H1 (cell line): ENCODE measurements at regions not wholly inside any gene's neighbourhood (a gene's known extent, or its start where the extent isn't known, plus 50 kb on each side); places are given as distances from the start of the nearest gene placed in this dataset.

Source experiments
- ASH2L ChIP-seq: fragments of 200-600, 300-600 bp; sonication (generic); IDR thresholded peaks from one replicate; pipeline ENCODE4 v1.7.1; 2017; ENCODE audit warnings: low read length
- FOSL1 ChIP-seq: IDR thresholded peaks from 2 replicates; pipeline ENCODE4 v1.6.1; 2011; ENCODE audit warnings: mild to moderate bottlenecking, low read depth, low read length, moderate library complexity; ENCODE audit not compliant: insufficient read depth
- SAP30 ChIP-seq: fragments of 300-600 bp; sonication (generic); IDR thresholded peaks from 2 replicates; pipeline ENCODE4 v1.7.1; 2012; ENCODE audit warnings: low read length, moderate library complexity, mild to moderate bottlenecking, inconsistent platforms; ENCODE audit not compliant: insufficient read depth, insufficient replicate concordance
- SIRT6 ChIP-seq: IDR thresholded peaks from one replicate; pipeline ENCODE4 v1.7.1; 2012; ENCODE audit warnings: low read length, inconsistent platforms
- SP2 ChIP-seq: IDR thresholded peaks from 2 replicates; pipeline ENCODE4 v1.6.1; 2012; ENCODE audit warnings: mild to moderate bottlenecking, low read length, inconsistent platforms
- SRF ChIP-seq: IDR thresholded peaks from 2 replicates; pipeline ENCODE4 v1.6.1; 2011; ENCODE audit warnings: mild to moderate bottlenecking, low read depth, low read length, moderate library complexity
- TAF1 ChIP-seq: IDR thresholded peaks from 2 replicates; pipeline ENCODE4 v1.6.1; 2011; ENCODE audit warnings: mild to moderate bottlenecking, low read depth, low read length
- TAF7 ChIP-seq: optimal IDR thresholded peaks from 2 replicates; pipeline ENCODE3; 2011; ENCODE audit warnings: low read depth, mild to moderate bottlenecking, inconsistent platforms, low read length, moderate library complexity, borderline replicate concordance
- TEAD4 ChIP-seq: IDR thresholded peaks from 2 replicates; pipeline ENCODE4 v1.6.1; 2012; ENCODE audit warnings: low read depth, low read length, inconsistent platforms, mixed read lengths
- ZNF274 ChIP-seq: IDR thresholded peaks from 2 replicates; pipeline ENCODE4 v1.7.0; 2012; ENCODE audit warnings: low read length, borderline replicate concordance; ENCODE audit errors: extremely low read depth
- TF ChIP-seq, protein P1 (sequence below): fragments of 300-600 bp; sonication (generic); IDR thresholded peaks from 2 replicates; pipeline ENCODE4 v1.7.1; 2012; ENCODE audit warnings: low read length, moderate library complexity, mild to moderate bottlenecking, inconsistent platforms; ENCODE audit not compliant: insufficient replicate concordance

DNA sequence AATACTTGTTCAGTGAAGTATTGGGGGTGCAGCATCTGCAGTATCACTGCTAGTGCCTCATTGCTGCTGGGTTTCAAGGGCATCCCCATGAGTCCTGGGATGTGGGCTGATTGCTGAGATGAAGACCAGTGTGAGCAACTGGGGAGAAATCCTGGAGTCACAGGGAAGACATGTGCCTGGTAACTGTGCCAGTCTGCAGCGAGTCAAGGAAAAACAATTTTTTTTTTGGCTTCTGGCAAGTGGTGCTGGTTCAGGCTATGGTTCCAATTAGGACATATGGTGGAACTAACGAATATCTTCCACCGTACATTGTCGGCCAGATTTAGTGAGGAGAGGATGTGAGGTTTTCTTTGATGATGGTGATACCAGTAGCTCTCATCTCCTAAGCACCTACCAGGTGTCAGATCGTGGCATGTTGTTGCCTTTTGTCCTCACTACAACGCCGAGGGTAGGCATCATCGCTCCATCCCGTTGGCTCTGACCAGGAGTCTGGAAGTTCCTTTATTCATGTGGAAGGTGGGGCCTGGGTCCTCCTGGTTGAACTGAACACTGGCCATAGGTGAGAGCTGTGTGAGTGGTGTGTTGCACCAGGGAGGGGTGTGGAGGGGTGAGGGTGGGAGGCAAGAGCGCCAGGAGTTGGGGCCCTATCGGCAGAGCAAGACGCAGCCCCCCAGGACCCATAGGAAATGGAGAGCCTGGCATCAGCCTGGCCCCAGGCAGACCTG, 118.0 kb upstream of the HS6ST1 start (continued):
- TF ChIP-seq, protein P1, sequence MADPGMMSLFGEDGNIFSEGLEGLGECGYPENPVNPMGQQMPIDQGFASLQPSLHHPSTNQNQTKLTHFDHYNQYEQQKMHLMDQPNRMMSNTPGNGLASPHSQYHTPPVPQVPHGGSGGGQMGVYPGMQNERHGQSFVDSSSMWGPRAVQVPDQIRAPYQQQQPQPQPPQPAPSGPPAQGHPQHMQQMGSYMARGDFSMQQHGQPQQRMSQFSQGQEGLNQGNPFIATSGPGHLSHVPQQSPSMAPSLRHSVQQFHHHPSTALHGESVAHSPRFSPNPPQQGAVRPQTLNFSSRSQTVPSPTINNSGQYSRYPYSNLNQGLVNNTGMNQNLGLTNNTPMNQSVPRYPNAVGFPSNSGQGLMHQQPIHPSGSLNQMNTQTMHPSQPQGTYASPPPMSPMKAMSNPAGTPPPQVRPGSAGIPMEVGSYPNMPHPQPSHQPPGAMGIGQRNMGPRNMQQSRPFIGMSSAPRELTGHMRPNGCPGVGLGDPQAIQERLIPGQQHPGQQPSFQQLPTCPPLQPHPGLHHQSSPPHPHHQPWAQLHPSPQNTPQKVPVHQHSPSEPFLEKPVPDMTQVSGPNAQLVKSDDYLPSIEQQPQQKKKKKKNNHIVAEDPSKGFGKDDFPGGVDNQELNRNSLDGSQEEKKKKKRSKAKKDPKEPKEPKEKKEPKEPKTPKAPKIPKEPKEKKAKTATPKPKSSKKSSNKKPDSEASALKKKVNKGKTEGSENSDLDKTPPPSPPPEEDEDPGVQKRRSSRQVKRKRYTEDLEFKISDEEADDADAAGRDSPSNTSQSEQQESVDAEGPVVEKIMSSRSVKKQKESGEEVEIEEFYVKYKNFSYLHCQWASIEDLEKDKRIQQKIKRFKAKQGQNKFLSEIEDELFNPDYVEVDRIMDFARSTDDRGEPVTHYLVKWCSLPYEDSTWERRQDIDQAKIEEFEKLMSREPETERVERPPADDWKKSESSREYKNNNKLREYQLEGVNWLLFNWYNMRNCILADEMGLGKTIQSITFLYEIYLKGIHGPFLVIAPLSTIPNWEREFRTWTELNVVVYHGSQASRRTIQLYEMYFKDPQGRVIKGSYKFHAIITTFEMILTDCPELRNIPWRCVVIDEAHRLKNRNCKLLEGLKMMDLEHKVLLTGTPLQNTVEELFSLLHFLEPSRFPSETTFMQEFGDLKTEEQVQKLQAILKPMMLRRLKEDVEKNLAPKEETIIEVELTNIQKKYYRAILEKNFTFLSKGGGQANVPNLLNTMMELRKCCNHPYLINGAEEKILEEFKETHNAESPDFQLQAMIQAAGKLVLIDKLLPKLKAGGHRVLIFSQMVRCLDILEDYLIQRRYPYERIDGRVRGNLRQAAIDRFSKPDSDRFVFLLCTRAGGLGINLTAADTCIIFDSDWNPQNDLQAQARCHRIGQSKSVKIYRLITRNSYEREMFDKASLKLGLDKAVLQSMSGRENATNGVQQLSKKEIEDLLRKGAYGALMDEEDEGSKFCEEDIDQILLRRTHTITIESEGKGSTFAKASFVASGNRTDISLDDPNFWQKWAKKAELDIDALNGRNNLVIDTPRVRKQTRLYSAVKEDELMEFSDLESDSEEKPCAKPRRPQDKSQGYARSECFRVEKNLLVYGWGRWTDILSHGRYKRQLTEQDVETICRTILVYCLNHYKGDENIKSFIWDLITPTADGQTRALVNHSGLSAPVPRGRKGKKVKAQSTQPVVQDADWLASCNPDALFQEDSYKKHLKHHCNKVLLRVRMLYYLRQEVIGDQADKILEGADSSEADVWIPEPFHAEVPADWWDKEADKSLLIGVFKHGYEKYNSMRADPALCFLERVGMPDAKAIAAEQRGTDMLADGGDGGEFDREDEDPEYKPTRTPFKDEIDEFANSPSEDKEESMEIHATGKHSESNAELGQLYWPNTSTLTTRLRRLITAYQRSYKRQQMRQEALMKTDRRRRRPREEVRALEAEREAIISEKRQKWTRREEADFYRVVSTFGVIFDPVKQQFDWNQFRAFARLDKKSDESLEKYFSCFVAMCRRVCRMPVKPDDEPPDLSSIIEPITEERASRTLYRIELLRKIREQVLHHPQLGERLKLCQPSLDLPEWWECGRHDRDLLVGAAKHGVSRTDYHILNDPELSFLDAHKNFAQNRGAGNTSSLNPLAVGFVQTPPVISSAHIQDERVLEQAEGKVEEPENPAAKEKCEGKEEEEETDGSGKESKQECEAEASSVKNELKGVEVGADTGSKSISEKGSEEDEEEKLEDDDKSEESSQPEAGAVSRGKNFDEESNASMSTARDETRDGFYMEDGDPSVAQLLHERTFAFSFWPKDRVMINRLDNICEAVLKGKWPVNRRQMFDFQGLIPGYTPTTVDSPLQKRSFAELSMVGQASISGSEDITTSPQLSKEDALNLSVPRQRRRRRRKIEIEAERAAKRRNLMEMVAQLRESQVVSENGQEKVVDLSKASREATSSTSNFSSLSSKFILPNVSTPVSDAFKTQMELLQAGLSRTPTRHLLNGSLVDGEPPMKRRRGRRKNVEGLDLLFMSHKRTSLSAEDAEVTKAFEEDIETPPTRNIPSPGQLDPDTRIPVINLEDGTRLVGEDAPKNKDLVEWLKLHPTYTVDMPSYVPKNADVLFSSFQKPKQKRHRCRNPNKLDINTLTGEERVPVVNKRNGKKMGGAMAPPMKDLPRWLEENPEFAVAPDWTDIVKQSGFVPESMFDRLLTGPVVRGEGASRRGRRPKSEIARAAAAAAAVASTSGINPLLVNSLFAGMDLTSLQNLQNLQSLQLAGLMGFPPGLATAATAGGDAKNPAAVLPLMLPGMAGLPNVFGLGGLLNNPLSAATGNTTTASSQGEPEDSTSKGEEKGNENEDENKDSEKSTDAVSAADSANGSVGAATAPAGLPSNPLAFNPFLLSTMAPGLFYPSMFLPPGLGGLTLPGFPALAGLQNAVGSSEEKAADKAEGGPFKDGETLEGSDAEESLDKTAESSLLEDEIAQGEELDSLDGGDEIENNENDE: no peak
- TF ChIP-seq FOSL1 (no peak), SRF (no peak), SAP30 (no peak), TAF7 (no peak), TAF1 (no peak), ZNF274 (no peak), SIRT6 (no peak), TEAD4 (no peak), ASH2L (no peak), SP2 (no peak)
